Vagina (tissue), 2 donors: ENCODE measurements at regions not wholly inside any gene's neighbourhood (a gene's known extent, or its start where the extent isn't known, plus 50 kb on each side); places are given as distances from the start of the nearest gene placed in this dataset.

Experiments used
- CTCF ChIP-seq, 3 experiments: fragments of 450-650 bp in 2 of 3; fragments of 200-600 bp in 1 of 3; sonication (generic) in 1 of 3; IDR thresholded peaks; one replicate each; pipeline ENCODE4 v1.5.1; 2017 to 2019; ENCODE audit warnings: antibody characterized with exemption in 3 of 3, mild to moderate bottlenecking in 2 of 3, moderate library complexity in 2 of 3
- POLR2AphosphoS5 ChIP-seq, 2 donors: sonication (generic); formaldehyde crosslinking; IDR thresholded peaks; one replicate each; pipeline ENCODE4 v1.9.0; 2017; ENCODE audit warnings: antibody characterized with exemption in 2 of 2, mild to moderate bottlenecking in 2 of 2, low read depth in 1 of 2; ENCODE audit not compliant: insufficient read depth in 1 of 2

GRCh38 chr6:113339209-113339608, 517.9 kb upstream of the MARCKS start:
- TF ChIP-seq CTCF (IDR thresholded peaks at IDR 0.05), result no peak
- no peak for TF ChIP-seq POLR2AphosphoS5 (IDR thresholded peaks at IDR 0.05; ENCODE audit: insufficient read depth in 1 of 2, low read depth in 1 of 2)
